ENCODE measurements at regions not wholly inside any gene's neighbourhood (a gene's known extent, or its start where the extent isn't known, plus 50 kb on each side); places are given as distances from the start of the nearest gene placed in this dataset.

DNA sequence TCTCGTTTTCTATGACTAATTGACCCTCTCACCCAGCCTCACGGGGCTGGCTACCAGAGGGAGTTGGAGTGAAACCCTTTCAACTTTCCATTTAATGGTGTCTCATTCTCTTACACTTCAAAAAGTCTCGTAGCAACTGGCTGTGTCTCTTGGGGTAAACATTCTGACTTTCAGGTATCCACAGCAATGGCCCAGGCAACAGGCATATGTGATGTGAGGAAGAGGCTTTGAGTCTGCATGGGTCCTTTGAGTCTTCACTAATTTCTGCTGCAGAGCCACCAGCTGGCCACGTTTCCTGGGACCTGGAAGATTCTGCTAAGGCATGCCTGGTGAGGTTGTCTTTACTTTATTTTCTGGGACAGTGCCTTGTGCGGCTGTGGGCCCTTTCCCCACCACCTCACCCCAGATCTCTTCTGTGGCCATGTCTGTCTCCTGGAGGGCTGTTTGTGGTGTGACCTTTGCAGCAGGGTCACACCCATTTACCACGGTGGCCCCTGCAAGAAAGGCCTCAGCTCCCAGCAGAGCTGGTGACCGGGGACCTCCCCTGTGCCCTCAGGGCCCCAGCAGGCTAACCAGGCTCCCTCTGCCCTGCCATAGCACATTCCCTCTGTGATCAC lies 112.5 kb upstream of the FRG1 start:
- H3K27ac ChIP-seq = no peak overlapping the region
- no peak for DNase-seq (ENCODE audit: low spot score in 2 of 2)
- 58 to 75% methylated on average over 7 of the region's 7 CpGs for WGBS, 2 donors
- H3K27me3 ChIP-seq = no peaks in the 10 kb centered on the region
- TF ChIP-seq, protein P1, sequence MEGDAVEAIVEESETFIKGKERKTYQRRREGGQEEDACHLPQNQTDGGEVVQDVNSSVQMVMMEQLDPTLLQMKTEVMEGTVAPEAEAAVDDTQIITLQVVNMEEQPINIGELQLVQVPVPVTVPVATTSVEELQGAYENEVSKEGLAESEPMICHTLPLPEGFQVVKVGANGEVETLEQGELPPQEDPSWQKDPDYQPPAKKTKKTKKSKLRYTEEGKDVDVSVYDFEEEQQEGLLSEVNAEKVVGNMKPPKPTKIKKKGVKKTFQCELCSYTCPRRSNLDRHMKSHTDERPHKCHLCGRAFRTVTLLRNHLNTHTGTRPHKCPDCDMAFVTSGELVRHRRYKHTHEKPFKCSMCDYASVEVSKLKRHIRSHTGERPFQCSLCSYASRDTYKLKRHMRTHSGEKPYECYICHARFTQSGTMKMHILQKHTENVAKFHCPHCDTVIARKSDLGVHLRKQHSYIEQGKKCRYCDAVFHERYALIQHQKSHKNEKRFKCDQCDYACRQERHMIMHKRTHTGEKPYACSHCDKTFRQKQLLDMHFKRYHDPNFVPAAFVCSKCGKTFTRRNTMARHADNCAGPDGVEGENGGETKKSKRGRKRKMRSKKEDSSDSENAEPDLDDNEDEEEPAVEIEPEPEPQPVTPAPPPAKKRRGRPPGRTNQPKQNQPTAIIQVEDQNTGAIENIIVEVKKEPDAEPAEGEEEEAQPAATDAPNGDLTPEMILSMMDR (IDR thresholded peaks at IDR 0.05) = no peak
- TF ChIP-seq POLR2A (IDR thresholded peaks at IDR 0.05) = no peak
- TF ChIP-seq EP300 (IDR thresholded peaks at IDR 0.05) = no peak
- no peak overlapping the region for H3K4me3 ChIP-seq
- no peaks in the 10 kb centered on the region for H3K4me1 ChIP-seq
- no peaks in the 10 kb centered on the region for H3K36me3 ChIP-seq
- H3K9me3 ChIP-seq = no peaks in the 10 kb centered on the region

DNA sequence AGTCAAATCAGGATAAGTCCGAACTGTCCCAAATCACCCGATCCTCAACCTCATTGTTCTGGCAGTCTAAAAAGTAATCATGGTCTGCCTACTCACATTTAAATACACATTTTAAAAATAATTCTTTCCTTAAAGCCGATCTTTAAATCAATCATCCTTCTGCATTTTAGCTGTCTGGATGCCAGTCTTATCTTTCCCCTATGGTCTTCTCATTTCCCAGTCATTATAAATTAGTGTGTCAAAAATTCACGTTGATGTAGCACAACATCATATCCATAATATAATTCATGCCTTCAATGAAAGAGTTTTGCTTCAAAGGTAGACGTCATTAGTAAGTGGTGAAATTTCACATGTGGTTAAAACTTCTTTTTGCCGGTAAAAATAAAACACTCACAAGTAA lies 108.1 kb upstream of the FRG1 start:
- no peak for DNase-seq (ENCODE audit: low spot score in 2 of 2)
- H3K4me3 ChIP-seq = no peak overlapping the region
- no peaks in the 10 kb centered on the region for H3K27me3 ChIP-seq
- H3K9me3 ChIP-seq = no peaks in the 10 kb centered on the region
- no peak for TF ChIP-seq POLR2A (IDR thresholded peaks at IDR 0.05)
- TF ChIP-seq EP300 (IDR thresholded peaks at IDR 0.05) = no peak
- TF ChIP-seq, protein P1 (IDR thresholded peaks at IDR 0.05) = no peak
- H3K36me3 ChIP-seq = no peaks in the 10 kb centered on the region
- no peak overlapping the region for H3K27ac ChIP-seq
- 85 to 90% methylated on average over 6 of the region's 6 CpGs for WGBS, 2 donors
- H3K4me1 ChIP-seq = no peaks in the 10 kb centered on the region

DNA sequence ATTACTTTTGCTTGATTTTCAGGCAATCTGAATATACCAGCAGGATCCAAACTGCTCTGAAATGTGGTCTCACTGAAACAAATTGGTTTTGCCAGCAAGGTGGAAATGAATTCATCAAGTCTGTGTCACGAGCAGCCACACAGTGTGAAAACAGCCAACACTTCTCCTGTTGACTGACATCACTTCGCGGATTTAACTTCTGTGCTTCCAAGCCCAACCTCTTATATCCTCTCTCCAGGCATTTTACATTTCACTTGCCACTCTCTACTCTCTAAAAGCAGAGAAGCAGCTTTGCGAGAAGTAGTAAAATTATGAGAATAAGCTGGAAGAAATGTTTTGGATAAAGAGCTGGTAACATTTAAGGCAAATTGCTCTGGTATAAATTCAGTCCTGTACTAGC lies 106.1 kb upstream of the FRG1 start:
- TF ChIP-seq, protein P1 (IDR thresholded peaks at IDR 0.05) = no peak
- TF ChIP-seq EP300 (IDR thresholded peaks at IDR 0.05) (no peak), POLR2A (IDR thresholded peaks at IDR 0.05) (no peak)
- no peak for DNase-seq (ENCODE audit: low spot score in 2 of 2)
- WGBS, 2 donors = 72 to 73% methylated on average over 4 of the region's 4 CpGs
- Histone ChIP-seq H3K27ac (no peak overlapping the region), H3K4me3 (no peak overlapping the region), H3K36me3 (no peaks in the 10 kb centered on the region), H3K4me1 (no peaks in the 10 kb centered on the region), H3K27me3 (no peaks in the 10 kb centered on the region), H3K9me3 (no peaks in the 10 kb centered on the region)

DNA sequence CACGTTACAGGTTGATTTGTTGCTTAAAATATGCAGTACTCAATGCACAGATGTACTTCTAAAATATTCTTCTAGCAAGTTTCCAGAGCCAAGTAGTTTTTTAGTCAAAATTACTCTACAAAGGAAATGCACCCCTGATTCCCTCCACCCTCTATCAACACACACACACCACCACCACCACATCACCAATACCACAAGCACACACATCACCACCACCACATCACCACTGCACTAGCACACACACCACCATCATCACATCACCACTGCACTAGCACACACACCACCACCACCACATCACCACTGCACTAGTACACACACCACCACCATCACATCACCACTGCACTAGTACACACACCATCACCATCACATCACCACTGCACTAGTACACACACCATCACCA lies 105.2 kb upstream of the FRG1 start:
- H3K36me3 ChIP-seq = no peaks in the 10 kb centered on the region
- TF ChIP-seq, protein P1 (IDR thresholded peaks at IDR 0.05) = no peak
- TF ChIP-seq POLR2A (IDR thresholded peaks at IDR 0.05) (no peak), EP300 (IDR thresholded peaks at IDR 0.05) (no peak)
- H3K27me3 ChIP-seq = no peaks in the 10 kb centered on the region
- DNase-seq (ENCODE audit: low spot score in 2 of 2) = no peak
- H3K9me3 ChIP-seq = no peaks in the 10 kb centered on the region
- 77 to 79% methylated on average over 1 of the region's 1 CpG for WGBS, 2 donors
- no peaks in the 10 kb centered on the region for H3K4me1 ChIP-seq
- H3K27ac ChIP-seq = no peak overlapping the region
- H3K4me3 ChIP-seq = no peak overlapping the region

DNA sequence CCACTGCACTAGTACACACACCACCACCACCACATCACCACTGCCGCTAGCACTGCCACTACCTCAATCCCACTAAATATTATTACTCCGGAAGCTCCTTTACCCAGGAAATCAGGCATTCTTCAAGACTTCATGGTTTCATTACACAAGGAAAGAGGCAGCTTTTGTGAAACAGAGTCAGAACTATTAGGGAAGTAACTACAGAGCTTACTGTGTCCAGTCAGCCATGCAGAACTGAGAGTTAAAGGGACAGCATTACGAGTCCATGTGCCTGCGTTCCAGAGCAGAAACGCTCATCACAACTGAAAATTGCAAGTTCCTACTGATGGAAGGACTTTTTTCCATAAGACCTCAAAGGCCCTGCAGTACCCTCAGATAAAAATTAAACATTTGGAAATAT lies 103.2 kb upstream of the FRG1 start:
- DNase-seq (ENCODE audit: low spot score in 2 of 2) = no peak
- WGBS, 2 donors = 69 to 90% methylated on average over 5 of the region's 5 CpGs
- no peak overlapping the region for H3K27ac ChIP-seq
- H3K36me3 ChIP-seq = no peaks in the 10 kb centered on the region
- H3K4me1 ChIP-seq = no peaks in the 10 kb centered on the region
- H3K4me3 ChIP-seq = no peak overlapping the region
- H3K9me3 ChIP-seq = no peaks in the 10 kb centered on the region
- TF ChIP-seq POLR2A (IDR thresholded peaks at IDR 0.05) (no peak), EP300 (IDR thresholded peaks at IDR 0.05) (no peak)
- TF ChIP-seq, protein P1 (IDR thresholded peaks at IDR 0.05) = no peak
- no peaks in the 10 kb centered on the region for H3K27me3 ChIP-seq
